B cell (primary cell): ENCODE measurements at regions not wholly inside any gene's neighbourhood (a gene's known extent, or its start where the extent isn't known, plus 50 kb on each side); places are given as distances from the start of the nearest gene placed in this dataset.
"Not testable (repeated sequence)": the region's sequence is repeated elsewhere in the genome, so short reads cannot be mapped to it uniquely, and the experiment has no call there.

Source experiments
- ATAC-seq: fragments of 200-7000 bp; cut with Tn5 transposase; one replicate; pipeline ENCODE4 v1.10.0; 2021; ENCODE audit warnings: low read depth, mild to moderate bottlenecking, moderate number of reproducible peaks, moderate library complexity
- CTCF ChIA-PET: fragments of 350-600 bp; sonication (Branson Sonifier 250); formaldehyde crosslinking; loops from one replicate; lab custom pipeline; 2021; ENCODE audit warnings: antibody characterized with exemption, inconsistent platforms; lab: Charles Lee
- POLR2A ChIA-PET: fragments of 350-600 bp; sonication (Branson Sonifier 250); formaldehyde crosslinking; loops from one replicate; lab custom pipeline; 2021; ENCODE audit warnings: antibody characterized with exemption; lab: Charles Lee
- DNase-seq: peaks from one replicate; pipeline ENCODE4 v3.0.0; 2013
- H2AFZ ChIP-seq: 2 replicates; pipeline ENCODE4 v1.6.1; 2012; ENCODE audit warnings: mild to moderate bottlenecking, low read depth, low read length; ENCODE audit not compliant: insufficient read depth, poor library complexity, severe bottlenecking
- H3K27ac ChIP-seq, 2 donors: 1 replicate in 1 of 2; 2 replicates in 1 of 2; pipeline ENCODE4 v1.5.1; 2012 to 2013; ENCODE audit warnings: low read length in 2 of 2, mild to moderate bottlenecking in 2 of 2, moderate library complexity in 1 of 2
- H3K27me3 ChIP-seq, 4 experiments: fragments of 200-600 bp in 1 of 4; sonication (generic) in 1 of 4; replicated peaks in 1 of 4; 1 replicate in 2 of 4; 2 replicates in 2 of 4; pipeline versions ENCODE4 v1.6.1 to v1.7.0; 2013 to 2016; ENCODE audit warnings: low read length in 3 of 4, mild to moderate bottlenecking in 2 of 4, mixed read lengths in 1 of 4, moderate library complexity in 1 of 4; ENCODE audit not compliant: insufficient read depth in 4 of 4, control insufficient read depth in 3 of 4; ENCODE audit errors: control extremely low read depth in 1 of 4
- H3K36me3 ChIP-seq, 2 experiments: replicated peaks in 1 of 2; 1 replicate in 1 of 2; 2 replicates in 1 of 2; pipeline versions ENCODE4 v1.6.1 to v1.7.1; 2013; ENCODE audit warnings: low read length in 1 of 2; ENCODE audit not compliant: insufficient read depth in 2 of 2, control insufficient read depth in 1 of 2; ENCODE audit errors: control extremely low read depth in 1 of 2, extremely low read depth in 1 of 2
- H3K4me1 ChIP-seq, 2 donors: fragments of 200-600 bp in 1 of 2; sonication (generic) in 1 of 2; 1 replicate in 1 of 2; 2 replicates in 1 of 2; pipeline versions ENCODE4 v1.5.1 to v1.6.1; 2013 to 2017; ENCODE audit warnings: low read length in 2 of 2; ENCODE audit not compliant: control insufficient read depth in 2 of 2, insufficient read depth in 2 of 2
- H3K4me2 ChIP-seq: replicated peaks from 2 replicates; pipeline ENCODE3; 2012; ENCODE audit warnings: mild to moderate bottlenecking, low read depth, low read length; ENCODE audit not compliant: poor library complexity, severe bottlenecking
- H3K4me3 ChIP-seq, 5 experiments: fragments of 200-600 bp in 1 of 5; sonication (generic) in 1 of 5; 1 replicate in 3 of 5; 2 replicates in 2 of 5; pipeline versions ENCODE4 v1.5.1 to v1.7.0; 2011 to 2016; ENCODE audit warnings: low read length in 4 of 5, mild to moderate bottlenecking in 4 of 5, low read depth in 2 of 5, control low read depth in 1 of 5, moderate library complexity in 1 of 5; ENCODE audit not compliant: insufficient read depth in 1 of 5; ENCODE audit errors: control extremely low read depth in 1 of 5, extremely low read depth in 1 of 5
- H3K79me2 ChIP-seq: fragments of 200-600 bp; sonication (generic); one replicate; pipeline ENCODE4 v1.6.0; 2016; ENCODE audit warnings: low read length; ENCODE audit not compliant: control insufficient read depth, insufficient read depth
- H3K9ac ChIP-seq: fragments of 200-600 bp; sonication (generic); 2 replicates; pipeline ENCODE4 v1.6.1; 2017; ENCODE audit warnings: mild to moderate bottlenecking, low read length, moderate library complexity
- H3K9me3 ChIP-seq, 3 donors: one replicate each; pipeline versions ENCODE4 v1.6.1 to v1.7.1; 2013; ENCODE audit warnings: low read length in 2 of 3; ENCODE audit not compliant: control insufficient read depth in 2 of 3, insufficient read depth in 1 of 3; ENCODE audit errors: control extremely low read depth in 1 of 3
- H4K20me1 ChIP-seq: 2 replicates; pipeline ENCODE4 v1.6.0; 2012; ENCODE audit warnings: mild to moderate bottlenecking, low read length; ENCODE audit not compliant: insufficient read depth, control insufficient read depth, poor library complexity, severe bottlenecking
- H3K27ac Mint-ChIP-seq: one replicate; pipeline ENCODE4 v1.8.0; 2021; ENCODE audit warnings: mixed read lengths
- H3K27me3 Mint-ChIP-seq: one replicate; pipeline ENCODE4 v1.8.0; 2021; ENCODE audit warnings: mixed read lengths
- H3K4me1 Mint-ChIP-seq: one replicate; pipeline ENCODE4 v1.8.0; 2021; ENCODE audit warnings: mixed read lengths
- H3K4me3 Mint-ChIP-seq: one replicate; pipeline ENCODE4 v1.8.0; 2021; ENCODE audit warnings: mixed read lengths
- H3K9me3 Mint-ChIP-seq: one replicate; pipeline ENCODE4 v1.8.0; 2022; ENCODE audit warnings: mixed read lengths; ENCODE audit not compliant: insufficient read depth
- EZH2 ChIP-seq: IDR thresholded peaks from 2 replicates; pipeline ENCODE4 v1.6.1; 2012; ENCODE audit warnings: borderline replicate concordance, low read depth, mild to moderate bottlenecking, moderate library complexity, low read length; ENCODE audit not compliant: insufficient read depth, poor library complexity, severe bottlenecking
- WGBS: methylation state at CpG from one replicate; pipeline ENCODE4 v1.1.5; 2013; ENCODE audit warnings: missing lambda C conversion rate; ENCODE audit not compliant: insufficient coverage; 5-methylcytosine and 5-hydroxymethylcytosine counted together
- intact Hi-C: fragments of 100-400 bp; cut with micrococcal nuclease; formaldehyde crosslinking; loops from one replicate; pipeline ENCODE4 v1.10.0; 2022
- TF ChIP-seq, protein P1 (sequence below): fragments of 200-600 bp; IDR thresholded peaks from one replicate; pipeline ENCODE4 v1.8.0; 2022; ENCODE audit warnings: antibody characterized with exemption, mild to moderate bottlenecking

DNA sequence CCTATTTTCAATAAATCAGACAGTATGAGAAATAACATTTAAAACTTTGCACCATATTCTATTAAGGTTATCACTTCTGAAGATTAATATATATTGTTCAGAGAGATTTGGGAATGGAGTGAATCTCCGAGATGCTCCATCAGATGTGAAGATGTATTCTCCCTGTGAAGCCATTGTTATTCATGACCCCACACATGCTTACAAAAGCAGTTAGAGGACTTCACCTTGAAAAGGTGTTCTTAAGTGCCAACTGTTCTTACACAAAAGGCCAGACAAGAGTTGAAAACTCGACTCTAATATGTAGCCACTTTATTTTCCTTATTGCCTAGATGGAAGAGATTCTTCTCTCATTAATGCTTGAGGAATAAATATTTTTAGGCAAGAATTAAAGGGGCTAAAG is 54.3 kb upstream of the NEIL3 start:
- no peak for ATAC-seq
- H3K4me1 Mint-ChIP-seq = no peaks in the 10 kb centered on the region
- no peak overlapping the region for H3K27ac ChIP-seq
- no peaks in the 10 kb centered on the region for H3K9me3 ChIP-seq
- no CpG with 5 or more reads among the region's 2 CpGs for WGBS
- no peak overlapping the region for H2AFZ ChIP-seq
- no peak for DNase-seq
- H3K4me1 ChIP-seq = no peaks in the 10 kb centered on the region
- H3K27me3 Mint-ChIP-seq = peaks cover 4% of the 10 kb centered on the region
- H4K20me1 ChIP-seq = no peaks in the 10 kb centered on the region
- H3K4me2 ChIP-seq = no peak overlapping the region
- H3K27ac Mint-ChIP-seq = no peak overlapping the region
- ChIA-PET CTCF (no interaction called here), POLR2A (no interaction called here)
- no peaks in the 10 kb centered on the region for H3K79me2 ChIP-seq
- intact Hi-C loops = no loop called here
- TF ChIP-seq EZH2 = no peak
- TF ChIP-seq, protein P1, sequence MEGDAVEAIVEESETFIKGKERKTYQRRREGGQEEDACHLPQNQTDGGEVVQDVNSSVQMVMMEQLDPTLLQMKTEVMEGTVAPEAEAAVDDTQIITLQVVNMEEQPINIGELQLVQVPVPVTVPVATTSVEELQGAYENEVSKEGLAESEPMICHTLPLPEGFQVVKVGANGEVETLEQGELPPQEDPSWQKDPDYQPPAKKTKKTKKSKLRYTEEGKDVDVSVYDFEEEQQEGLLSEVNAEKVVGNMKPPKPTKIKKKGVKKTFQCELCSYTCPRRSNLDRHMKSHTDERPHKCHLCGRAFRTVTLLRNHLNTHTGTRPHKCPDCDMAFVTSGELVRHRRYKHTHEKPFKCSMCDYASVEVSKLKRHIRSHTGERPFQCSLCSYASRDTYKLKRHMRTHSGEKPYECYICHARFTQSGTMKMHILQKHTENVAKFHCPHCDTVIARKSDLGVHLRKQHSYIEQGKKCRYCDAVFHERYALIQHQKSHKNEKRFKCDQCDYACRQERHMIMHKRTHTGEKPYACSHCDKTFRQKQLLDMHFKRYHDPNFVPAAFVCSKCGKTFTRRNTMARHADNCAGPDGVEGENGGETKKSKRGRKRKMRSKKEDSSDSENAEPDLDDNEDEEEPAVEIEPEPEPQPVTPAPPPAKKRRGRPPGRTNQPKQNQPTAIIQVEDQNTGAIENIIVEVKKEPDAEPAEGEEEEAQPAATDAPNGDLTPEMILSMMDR = no peak
- no peak overlapping the region for H3K4me3 ChIP-seq
- no peaks in the 10 kb centered on the region for H3K36me3 ChIP-seq
- no peak overlapping the region for H3K9ac ChIP-seq
- H3K4me3 Mint-ChIP-seq = no peak overlapping the region
- H3K27me3 ChIP-seq = no peaks in the 10 kb centered on the region
- H3K9me3 Mint-ChIP-seq = no peaks in the 10 kb centered on the region

DNA sequence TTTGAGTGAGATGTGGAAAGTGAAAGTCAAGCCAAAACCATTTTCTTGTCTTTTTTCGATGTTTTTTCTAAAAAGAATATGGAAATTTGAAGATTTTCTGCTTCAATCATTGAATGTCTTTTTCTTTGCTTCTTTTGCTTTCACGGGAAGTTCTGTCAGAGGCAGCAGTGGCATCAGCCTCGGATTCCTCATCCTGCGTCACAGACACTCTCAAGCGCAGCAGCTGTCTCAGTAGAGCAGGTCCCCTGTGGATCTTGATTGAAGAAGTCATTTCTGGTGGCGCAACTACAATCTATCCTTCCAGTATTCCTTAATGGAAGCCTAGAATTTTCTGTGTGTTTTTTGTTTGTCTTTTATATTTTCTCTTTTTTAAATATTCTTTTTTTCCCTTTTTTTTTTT is 52.7 kb upstream of the NEIL3 start:
- Histone ChIP-seq H3K4me2 (no peak overlapping the region), H3K79me2 (no peaks in the 10 kb centered on the region), H3K9me3 (no peaks in the 10 kb centered on the region), H3K36me3 (no peaks in the 10 kb centered on the region), H3K4me3 (no peak overlapping the region), H4K20me1 (no peaks in the 10 kb centered on the region), H3K27ac (no peak overlapping the region), H3K27me3 (no peaks in the 10 kb centered on the region), H2AFZ (no peak overlapping the region), H3K4me1 (no peaks in the 10 kb centered on the region), H3K9ac (no peak overlapping the region)
- no peak for DNase-seq
- WGBS = 80% methylated on average over 2 of the region's 6 CpGs
- ChIA-PET POLR2A (no interaction called here), CTCF (no interaction called here)
- TF ChIP-seq, protein P1 = no peak
- no peak for TF ChIP-seq EZH2
- no peak overlapping the region for H3K27ac Mint-ChIP-seq
- H3K9me3 Mint-ChIP-seq = no peaks in the 10 kb centered on the region
- no peaks in the 10 kb centered on the region for H3K27me3 Mint-ChIP-seq
- no peak for ATAC-seq
- no peaks in the 10 kb centered on the region for H3K4me1 Mint-ChIP-seq
- intact Hi-C loops = no loop called here
- H3K4me3 Mint-ChIP-seq = no peak overlapping the region

DNA sequence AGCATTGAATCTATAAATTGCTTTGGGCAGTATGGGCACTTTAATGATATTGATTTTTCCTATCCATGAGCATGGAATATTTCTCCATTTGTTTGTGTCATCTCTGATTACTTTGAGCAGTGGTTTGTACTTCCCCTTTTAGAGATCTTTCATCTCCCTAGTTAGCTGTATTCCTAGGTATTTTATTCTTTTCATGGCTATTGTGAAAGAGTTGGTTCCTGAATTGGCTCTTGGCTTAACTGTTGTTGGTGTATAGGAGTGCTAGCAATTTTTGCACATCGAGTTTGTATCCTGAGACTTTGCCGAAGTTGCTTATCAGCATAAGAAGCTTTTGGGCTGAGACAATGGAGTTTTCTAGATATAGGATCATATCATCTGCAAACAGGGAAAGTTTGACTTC is 50.2 kb upstream of the NEIL3 start:
- H3K27me3 ChIP-seq, H2AFZ ChIP-seq, H3K79me2 ChIP-seq, H3K27ac ChIP-seq, POLR2A ChIA-PET, H3K9ac ChIP-seq, H3K4me1 ChIP-seq, H3K4me3 Mint-ChIP-seq, H3K27me3 Mint-ChIP-seq, ATAC-seq, H4K20me1 ChIP-seq, intact Hi-C loops, H3K4me3 ChIP-seq, DNase-seq, H3K4me2 ChIP-seq, H3K27ac Mint-ChIP-seq, H3K9me3 Mint-ChIP-seq, H3K4me1 Mint-ChIP-seq, H3K36me3 ChIP-seq, H3K9me3 ChIP-seq, CTCF ChIA-PET: not testable (repeated sequence)
- no CpG with 5 or more reads among the region's 2 CpGs for WGBS
